Hepatocyte (in vitro differentiated cells): ENCODE measurements at regions not wholly inside any gene's neighbourhood (a gene's known extent, or its start where the extent isn't known, plus 50 kb on each side); places are given as distances from the start of the nearest gene placed in this dataset.
"Not testable (repeated sequence)": the region's sequence is repeated elsewhere in the genome, so short reads cannot be mapped to it uniquely, and the experiment has no call there.

Experiments used
- DNase-seq: peaks from one replicate; pipeline ENCODE4 v3.0.0-alpha.2; 2016; ENCODE audit warnings: low spot score
- H2AFZ ChIP-seq: fragments of 200-600 bp; sonication (generic); 2 replicates; pipeline ENCODE4 v1.6.0; 2016; ENCODE audit warnings: antibody characterized with exemption, mild to moderate bottlenecking
- H3K27ac ChIP-seq: fragments of 200-600 bp; sonication (generic); 2 replicates; pipeline ENCODE4 v1.5.1; 2016; ENCODE audit warnings: mild to moderate bottlenecking
- H3K27me3 ChIP-seq: fragments of 200-600 bp; sonication (generic); 2 replicates; pipeline ENCODE4 v1.6.1; 2016
- H3K36me3 ChIP-seq: fragments of 200-600 bp; sonication (generic); replicated peaks from 2 replicates; pipeline ENCODE4 v1.5.1; 2016; ENCODE audit warnings: low read depth; ENCODE audit not compliant: insufficient read depth
- H3K4me1 ChIP-seq: fragments of 200-600 bp; sonication (generic); 2 replicates; pipeline ENCODE4 v1.5.1; 2016; ENCODE audit warnings: mild to moderate bottlenecking, moderate library complexity; ENCODE audit not compliant: insufficient read depth
- H3K4me2 ChIP-seq: fragments of 200-600 bp; sonication (generic); 2 replicates; pipeline ENCODE4 v1.6.0; 2016
- H3K4me3 ChIP-seq: fragments of 200-600 bp; sonication (generic); 2 replicates; pipeline ENCODE4 v1.5.1; 2016; ENCODE audit warnings: mild to moderate bottlenecking
- H3K79me2 ChIP-seq: fragments of 200-600 bp; sonication (generic); 2 replicates; pipeline ENCODE4 v1.6.0; 2017; ENCODE audit warnings: mild to moderate bottlenecking
- H3K9me2 ChIP-seq: fragments of 200-600 bp; sonication (generic); replicated peaks from 2 replicates; pipeline ENCODE4 v1.6.0; 2017; ENCODE audit warnings: mild to moderate bottlenecking; ENCODE audit not compliant: insufficient read depth
- H3K9me3 ChIP-seq: fragments of 200-600 bp; sonication (generic); 2 replicates; pipeline ENCODE4 v1.5.1; 2016; ENCODE audit warnings: low read depth, mild to moderate bottlenecking
- H4K20me1 ChIP-seq: fragments of 200-600 bp; sonication (generic); 2 replicates; pipeline ENCODE4 v1.6.0; 2016; ENCODE audit warnings: mild to moderate bottlenecking; ENCODE audit not compliant: insufficient read depth, poor library complexity, severe bottlenecking
- EZH2 ChIP-seq: fragments of 200-600 bp; sonication (generic); IDR thresholded peaks from 2 replicates; pipeline ENCODE4 v1.6.1; 2016; ENCODE audit warnings: antibody characterized with exemption, mild to moderate bottlenecking, borderline replicate concordance
- EZH2phosphoT487 ChIP-seq: fragments of 200-600 bp; sonication (generic); IDR thresholded peaks from one replicate; pipeline ENCODE4 v1.6.1; 2018; ENCODE audit warnings: antibody characterized with exemption, mild to moderate bottlenecking, low read depth, moderate library complexity; ENCODE audit not compliant: unreplicated experiment, severe bottlenecking
- WGBS: methylation state at CpG from one replicate; pipeline ENCODE4 v1.1.6; 2016; ENCODE audit warnings: low lambda C conversion rate; ENCODE audit errors: missing lambda C conversion rate; 5-methylcytosine and 5-hydroxymethylcytosine counted together
- TF ChIP-seq, protein P1 (sequence below): fragments of 200-600 bp; sonication (generic); IDR thresholded peaks from 2 replicates; pipeline ENCODE4 v1.5.1; 2016; ENCODE audit warnings: antibody characterized with exemption, mild to moderate bottlenecking; ENCODE audit not compliant: poor library complexity

DNA sequence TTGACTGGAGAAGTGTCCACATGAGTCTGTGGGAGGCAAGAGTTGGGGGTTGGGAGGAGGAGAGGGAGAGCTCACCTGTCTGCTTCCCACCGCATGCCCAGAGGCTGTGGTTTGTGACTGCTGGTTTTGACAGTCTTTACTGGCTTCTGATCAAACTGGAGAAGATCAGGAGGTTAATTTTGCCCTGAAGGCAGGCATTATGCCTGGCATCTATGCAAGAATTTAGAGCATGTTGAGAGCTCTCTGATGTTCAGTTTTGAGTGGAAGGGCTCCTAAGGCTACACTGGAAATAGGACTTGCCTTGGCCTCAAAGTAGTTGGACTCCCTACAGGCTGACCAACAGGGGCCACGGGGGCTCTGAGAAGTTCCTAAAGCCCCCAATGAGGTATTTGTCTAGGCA is 101.6 kb downstream of the TLR5 start:
- H3K27ac ChIP-seq = no peak overlapping the region
- H3K4me1 ChIP-seq = peaks cover 3% of the 10 kb centered on the region
- no peaks in the 10 kb centered on the region for H4K20me1 ChIP-seq
- H3K9me2 ChIP-seq = no peaks in the 10 kb centered on the region
- no peaks in the 10 kb centered on the region for H3K9me3 ChIP-seq
- H3K27me3 ChIP-seq = no peaks in the 10 kb centered on the region
- no peak for DNase-seq
- no peak overlapping the region for H3K4me3 ChIP-seq
- WGBS = 54% methylated on average over 2 of the region's 2 CpGs
- no peaks in the 10 kb centered on the region for H3K36me3 ChIP-seq
- H3K4me2 ChIP-seq = no peak overlapping the region
- no peak for TF ChIP-seq EZH2
- TF ChIP-seq EZH2phosphoT487 = no peak
- TF ChIP-seq, protein P1, sequence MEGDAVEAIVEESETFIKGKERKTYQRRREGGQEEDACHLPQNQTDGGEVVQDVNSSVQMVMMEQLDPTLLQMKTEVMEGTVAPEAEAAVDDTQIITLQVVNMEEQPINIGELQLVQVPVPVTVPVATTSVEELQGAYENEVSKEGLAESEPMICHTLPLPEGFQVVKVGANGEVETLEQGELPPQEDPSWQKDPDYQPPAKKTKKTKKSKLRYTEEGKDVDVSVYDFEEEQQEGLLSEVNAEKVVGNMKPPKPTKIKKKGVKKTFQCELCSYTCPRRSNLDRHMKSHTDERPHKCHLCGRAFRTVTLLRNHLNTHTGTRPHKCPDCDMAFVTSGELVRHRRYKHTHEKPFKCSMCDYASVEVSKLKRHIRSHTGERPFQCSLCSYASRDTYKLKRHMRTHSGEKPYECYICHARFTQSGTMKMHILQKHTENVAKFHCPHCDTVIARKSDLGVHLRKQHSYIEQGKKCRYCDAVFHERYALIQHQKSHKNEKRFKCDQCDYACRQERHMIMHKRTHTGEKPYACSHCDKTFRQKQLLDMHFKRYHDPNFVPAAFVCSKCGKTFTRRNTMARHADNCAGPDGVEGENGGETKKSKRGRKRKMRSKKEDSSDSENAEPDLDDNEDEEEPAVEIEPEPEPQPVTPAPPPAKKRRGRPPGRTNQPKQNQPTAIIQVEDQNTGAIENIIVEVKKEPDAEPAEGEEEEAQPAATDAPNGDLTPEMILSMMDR = no peak
- no peaks in the 10 kb centered on the region for H3K79me2 ChIP-seq
- no peak overlapping the region for H2AFZ ChIP-seq

- H4K20me1 ChIP-seq = no peaks in the 10 kb centered on the region
- DNase-seq = no peak
- no peaks in the 10 kb centered on the region for H3K9me2 ChIP-seq
- peaks cover 3% of the 10 kb centered on the region for H3K4me1 ChIP-seq
- no peak overlapping the region for H2AFZ ChIP-seq
- H3K79me2 ChIP-seq = no peaks in the 10 kb centered on the region
- H3K4me3 ChIP-seq = no peak overlapping the region
- no peaks in the 10 kb centered on the region for H3K36me3 ChIP-seq
- TF ChIP-seq, protein P1 = no peak
- TF ChIP-seq EZH2phosphoT487 (no peak), EZH2 (no peak)
- peak overlapping the region; percentile 9 for H3K4me2 ChIP-seq
- H3K27ac ChIP-seq = peak overlapping the region; percentile 56
- WGBS = 59% methylated on average over 4 of the region's 4 CpGs
- H3K27me3 ChIP-seq = no peaks in the 10 kb centered on the region
- H3K9me3 ChIP-seq = no peaks in the 10 kb centered on the region
Observed at GRCh38 chr1:223045164-223045957, 97.7 kb downstream of the TLR5 start.

DNA sequence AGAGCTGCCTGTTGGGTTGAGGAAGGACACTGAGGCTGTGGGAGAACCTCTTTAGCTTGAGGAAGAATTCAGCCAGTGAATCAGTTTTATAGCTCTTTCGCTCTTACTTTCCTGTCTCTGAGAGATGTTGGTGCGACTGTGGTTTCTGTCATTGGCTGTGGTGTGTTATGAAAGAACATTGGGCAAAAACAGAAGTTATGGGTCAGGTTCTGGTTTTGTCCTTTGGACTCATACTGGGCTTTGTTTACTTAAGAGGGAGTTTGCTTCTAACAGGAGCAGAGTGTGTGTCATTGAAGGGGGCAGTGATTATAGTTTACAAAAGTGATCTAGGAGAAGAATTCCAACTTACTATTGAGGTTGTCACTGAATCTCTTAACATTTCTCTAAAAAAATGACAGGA is 97.0 kb downstream of the TLR5 start:
- peak overlapping the region; percentile 56 for H3K27ac ChIP-seq
- TF ChIP-seq, protein P1 = no peak
- TF ChIP-seq EZH2phosphoT487 (no peak), EZH2 (no peak)
- H3K9me3 ChIP-seq = no peaks in the 10 kb centered on the region
- H3K4me3 ChIP-seq = no peak overlapping the region
- 88% methylated on average over 2 of the region's 2 CpGs for WGBS
- no peaks in the 10 kb centered on the region for H4K20me1 ChIP-seq
- no peaks in the 10 kb centered on the region for H3K9me2 ChIP-seq
- no peaks in the 10 kb centered on the region for H3K27me3 ChIP-seq
- peaks cover 3% of the 10 kb centered on the region for H3K4me1 ChIP-seq
- H3K79me2 ChIP-seq = no peaks in the 10 kb centered on the region
- H3K36me3 ChIP-seq = no peaks in the 10 kb centered on the region
- no peak for DNase-seq
- H2AFZ ChIP-seq = no peak overlapping the region
- peak overlapping the region; percentile 9 for H3K4me2 ChIP-seq

DNA sequence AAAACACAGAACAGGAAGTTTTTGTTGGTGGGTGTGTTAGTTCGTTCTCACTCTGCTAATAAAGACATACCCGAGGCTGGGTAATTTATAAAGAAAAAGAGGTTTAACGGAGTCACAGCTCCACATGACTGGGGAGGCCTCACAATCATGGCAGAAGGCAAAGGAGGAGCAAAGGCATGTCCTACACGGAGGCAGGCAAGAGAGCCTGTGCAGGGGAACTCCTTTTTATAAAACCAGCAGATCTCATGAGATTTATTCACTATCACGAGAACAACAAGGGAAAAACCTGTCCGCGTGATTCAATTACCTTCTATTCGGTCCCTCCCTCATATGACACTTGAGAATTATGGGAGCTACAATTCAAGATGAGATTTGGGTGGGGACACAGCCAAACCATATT is 96.6 kb downstream of the TLR5 start:
- not testable (repeated sequence) for H3K79me2 ChIP-seq, H4K20me1 ChIP-seq, H3K27me3 ChIP-seq, H3K9me3 ChIP-seq, H3K9me2 ChIP-seq, H3K4me1 ChIP-seq, H3K4me3 ChIP-seq, H3K36me3 ChIP-seq, H2AFZ ChIP-seq, H3K4me2 ChIP-seq, DNase-seq
- 92% methylated on average over 8 of the region's 8 CpGs for WGBS
- peak overlapping the region; percentile 55 for H3K27ac ChIP-seq
